Heart left ventricle (tissue), 16 donors: ENCODE measurements at regions not wholly inside any gene's neighbourhood (a gene's known extent, or its start where the extent isn't known, plus 50 kb on each side); places are given as distances from the start of the nearest gene placed in this dataset.

ENCODE experiments used
- ATAC-seq, 4 donors: fragments of 200-7000 bp; cut with Tn5 transposase; one replicate each; pipeline ENCODE4 v1.9.1; 2020 to 2022; ENCODE audit warnings: moderate library complexity in 4 of 4, mild to moderate bottlenecking in 3 of 4, moderate number of reproducible peaks in 1 of 4
- DNase-seq, 5 donors: peaks; one replicate each; pipeline ENCODE4 v3.0.0-alpha.2; 2020
- H3K27ac ChIP-seq, 12 donors: fragments of 200-600 bp; sonication (generic) in 4 of 12; one replicate each; pipeline versions ENCODE4 v1.5.0 to v1.8.0; 2016 to 2022; ENCODE audit warnings: mild to moderate bottlenecking in 2 of 12
- H3K27me3 ChIP-seq, 9 donors: fragments of 200-600 bp; sonication (generic) in 2 of 9; one replicate each; pipeline versions ENCODE4 v1.5.1 to v1.8.0; 2016 to 2022; ENCODE audit warnings: mild to moderate bottlenecking in 3 of 9
- H3K36me3 ChIP-seq, 9 donors: fragments of 200-600 bp; sonication (generic) in 2 of 9; one replicate each; pipeline versions ENCODE4 v1.5.0 to v1.8.0; 2018 to 2022; ENCODE audit warnings: mild to moderate bottlenecking in 2 of 9
- H3K4me1 ChIP-seq, 12 donors: fragments of 200-600 bp; sonication (generic) in 4 of 12; one replicate each; pipeline versions ENCODE4 v1.5.0 to v1.8.0; 2016 to 2022; ENCODE audit warnings: mild to moderate bottlenecking in 3 of 12
- H3K4me3 ChIP-seq, 12 donors: fragments of 200-600 bp; sonication (generic) in 4 of 12; one replicate each; pipeline versions ENCODE4 v1.5.0 to v1.8.0; 2017 to 2022; ENCODE audit warnings: mild to moderate bottlenecking in 9 of 12, moderate library complexity in 4 of 12
- H3K9me3 ChIP-seq, 12 donors: fragments of 200-600 bp; sonication (generic) in 4 of 12; one replicate each; pipeline versions ENCODE4 v1.5.0 to v1.8.0; 2016 to 2022; ENCODE audit warnings: mild to moderate bottlenecking in 1 of 12
- CTCF ChIP-seq, 12 donors: fragments of 200-600 bp; sonication (generic) in 4 of 12; IDR thresholded peaks; one replicate each; pipeline versions ENCODE4 v1.5.0 to v1.8.0; 2018 to 2022; ENCODE audit warnings: antibody characterized with exemption in 12 of 12, mild to moderate bottlenecking in 5 of 12
- POLR2A ChIP-seq, 2 donors: fragments of 450-650 bp; IDR thresholded peaks; one replicate each; pipeline ENCODE4 v1.6.1; 2017; ENCODE audit warnings: antibody characterized with exemption in 2 of 2, mild to moderate bottlenecking in 2 of 2, moderate library complexity in 2 of 2
- WGBS, 4 donors: extraction: QIAGEN DNeasy Blood & Tissue Kit in 2 of 4; methylation state at CpG; one replicate each; pipeline versions ENCODE4 v1.1.5 to v1.1.7; 2013 to 2018; 5-methylcytosine and 5-hydroxymethylcytosine counted together
- intact Hi-C, 10 donors: fragments of 100-400 bp; cut with DNase I; formaldehyde crosslinking; loops; one replicate each; pipeline versions ENCODE4 v1.11.1 to v1.14.2; 2022
- donor health status: ischemic (EF 13 %, LVEDD 7.1; RV severe dilation, severe dysfunction).
- donor health status: healthy with polysubstance abuse.
- donor health status: DM: no; HTN: yes; CAD: no.
- donor health status: DM: no; HTN: no; CAD: no.
- donor health status: ischemic (EF 25% LVEDD 6.9; RV normal size, moderate dysfunction).
- donor health status: ischemic (EF 25% LVEDD 5.7; RV mildly dilated, moderate dysfunction).
- donor health status: healthy.
- donor health status: DM: yes; HTN: yes; CAD: no.
- donor health status: ischemic (EF 35%, LVEDD 5.7; RV mildly dilated, moderate dysfunction).
- donor health status: nonischemic (EF 11% LVEDD 7.7; RV severe dilation, severe dysfunction).
- donor health status: DM: yes; HTN: yes; CAD: no.
- donor health status: PGD.
- donor health status: ischemic (EF 29% LVEDD 5.4; RV normal size, mild dysfunction).
- donor health status: nonischemic (EF 23%, LVEDD 6.1; RV moderate dilation, normal function).

- no peaks in the 10 kb centered on the region for H3K36me3 ChIP-seq
- DNase-seq (peak in 1 of 5 donors; percentile 24), ATAC-seq (no peak)
- H3K27ac ChIP-seq, result no peak overlapping the region
- H3K4me1 ChIP-seq, result peaks cover 0 to 3% (median 0%) of the 10 kb centered on the region in 12 donors
- intact Hi-C loops, result no loop called here
- peaks cover 0 to 30% (median 0%) of the 10 kb centered on the region in 9 donors for H3K27me3 ChIP-seq
- 90 to 92% (median 91%) methylated on average over 17 of the region's 17 CpGs for WGBS, 4 donors
- H3K4me3 ChIP-seq, result no peak overlapping the region
- TF ChIP-seq CTCF (IDR thresholded peaks at IDR 0.05) (no peak), POLR2A (IDR thresholded peaks at IDR 0.05) (no peak)
- H3K9me3 ChIP-seq, result no peaks in the 10 kb centered on the region
Observed at GRCh38 chr16:85971902-85972638, 73.1 kb downstream of the IRF8 start.

- Histone ChIP-seq H3K4me3 (no peak overlapping the region), H3K27me3 (peaks cover 0 to 47% (median 3%) of the 10 kb centered on the region in 9 donors), H3K36me3 (no peaks in the 10 kb centered on the region), H3K4me1 (peaks cover 0 to 17% (median 0%) of the 10 kb centered on the region in 12 donors), H3K9me3 (no peaks in the 10 kb centered on the region), H3K27ac (no peak overlapping the region)
- ATAC-seq (no peak), DNase-seq (peak in 1 of 5 donors; percentile 20)
- TF ChIP-seq POLR2A (IDR thresholded peaks at IDR 0.05), result no peak
- WGBS, 4 donors, result 74 to 82% (median 78%) methylated on average over 13 of the region's 13 CpGs
- intact Hi-C loops, result no loop called here
Observed at GRCh38 chr16:85974428-85975375, 75.7 kb downstream of the IRF8 start.

- no peak for ATAC-seq
- Histone ChIP-seq H3K9me3 (no peaks in the 10 kb centered on the region), H3K27me3 (peaks cover 0 to 54% (median 3%) of the 10 kb centered on the region in 9 donors), H3K27ac (no peak overlapping the region), H3K4me1 (peaks cover 0 to 17% (median 0%) of the 10 kb centered on the region in 12 donors), H3K36me3 (no peaks in the 10 kb centered on the region), H3K4me3 (no peak overlapping the region)
- DNase-seq, result peak in 1 of 5 donors; percentile 14
- 85 to 88% (median 86%) methylated on average over 7 of the region's 7 CpGs for WGBS, 4 donors
- intact Hi-C loops, result no loop called here
- TF ChIP-seq CTCF (IDR thresholded peaks at IDR 0.05) (no peak), POLR2A (IDR thresholded peaks at IDR 0.05) (no peak)
Observed at GRCh38 chr16:85975451-85975981, 76.6 kb downstream of the IRF8 start.

GRCh38 chr16:85978291-85978775, 79.4 kb downstream of the IRF8 start:
- Histone ChIP-seq H3K27ac (peak overlapping the region in 1 of 12 donors; percentile 59), H3K4me1 (peaks cover 0 to 27% (median 0%) of the 10 kb centered on the region in 12 donors), H3K36me3 (no peaks in the 10 kb centered on the region), H3K4me3 (peak overlapping the region in 1 of 12 donors; percentile 5), H3K27me3 (peaks cover 0 to 70% (median 3%) of the 10 kb centered on the region in 9 donors), H3K9me3 (no peaks in the 10 kb centered on the region)
- no peak for TF ChIP-seq POLR2A (IDR thresholded peaks at IDR 0.05)
- DNase-seq (peak in 1 of 5 donors; percentile 64), ATAC-seq (peak in 1 of 4 donors; percentile 28)
- intact Hi-C loops, result no loop called here
- 43 to 57% (median 54%) methylated on average over 22 of the region's 22 CpGs for WGBS, 4 donors
